Natural killer cell (primary cell): ENCODE measurements at regions not wholly inside any gene's neighbourhood (a gene's known extent, or its start where the extent isn't known, plus 50 kb on each side); places are given as distances from the start of the nearest gene placed in this dataset.

ENCODE experiments used
- ATAC-seq, 3 donors: fragments of 150-1000 bp in 2 of 3; fragments of 200-7000 bp in 1 of 3; cut with Tn5 transposase; 1 replicate in 1 of 3; 2 replicates in 2 of 3; pipeline ENCODE4 v1.10.0; 2021; ENCODE audit warnings: mild to moderate bottlenecking in 2 of 3, moderate library complexity in 2 of 3
- DNase-seq, 2 donors: peaks; one replicate each; pipeline versions ENCODE4 v3.0.0 to v3.0.0-alpha.2; 2013 to 2021; ENCODE audit warnings: mixed read lengths in 1 of 2
- H3K27ac ChIP-seq: one replicate; pipeline ENCODE4 v1.5.1; 2013; ENCODE audit warnings: mild to moderate bottlenecking, low read length
- H3K27me3 ChIP-seq: one replicate; pipeline ENCODE4 v1.6.1; 2013; ENCODE audit warnings: low read length; ENCODE audit not compliant: control insufficient read depth, insufficient read depth
- H3K36me3 ChIP-seq: one replicate; pipeline ENCODE4 v1.6.1; 2013; ENCODE audit warnings: low read length; ENCODE audit not compliant: control insufficient read depth, insufficient read depth
- H3K4me1 ChIP-seq: one replicate; pipeline ENCODE4 v1.6.1; 2013; ENCODE audit warnings: low read length; ENCODE audit not compliant: control insufficient read depth, insufficient read depth
- H3K4me3 ChIP-seq: one replicate; pipeline ENCODE4 v1.5.1; 2013; ENCODE audit warnings: low read length
- H3K9me3 ChIP-seq: one replicate; pipeline ENCODE4 v1.6.1; 2013; ENCODE audit warnings: low read length; ENCODE audit not compliant: control insufficient read depth, insufficient read depth
- H3K27ac Mint-ChIP-seq, 2 donors: one replicate each; pipeline ENCODE4 v1.8.0; 2022; ENCODE audit warnings: mild to moderate bottlenecking in 2 of 2, mixed read lengths in 2 of 2, moderate library complexity in 1 of 2
- H3K27me3 Mint-ChIP-seq, 2 donors: one replicate each; pipeline ENCODE4 v1.8.0; 2022; ENCODE audit warnings: low read depth in 2 of 2, mixed read lengths in 2 of 2
- H3K36me3 Mint-ChIP-seq: one replicate; pipeline ENCODE4 v1.8.0; 2022; ENCODE audit warnings: mixed read lengths
- H3K4me1 Mint-ChIP-seq, 2 donors: one replicate each; pipeline ENCODE4 v1.8.0; 2022; ENCODE audit warnings: mixed read lengths in 2 of 2
- H3K4me3 Mint-ChIP-seq: one replicate; pipeline ENCODE4 v1.8.0; 2022; ENCODE audit warnings: mild to moderate bottlenecking, moderate library complexity, mixed read lengths
- H3K9me3 Mint-ChIP-seq, 2 donors: one replicate each; pipeline ENCODE4 v1.8.0; 2022; ENCODE audit warnings: mixed read lengths in 2 of 2
- WGBS: methylation state at CpG from one replicate; pipeline ENCODE4 v1.1.7; 2013; ENCODE audit warnings: missing lambda C conversion rate; ENCODE audit not compliant: insufficient coverage; 5-methylcytosine and 5-hydroxymethylcytosine counted together
- intact Hi-C: fragments of 100-400 bp; cut with micrococcal nuclease; formaldehyde crosslinking; loops from one replicate; pipeline ENCODE4 v1.14.2; 2022
- TF ChIP-seq, protein P1 (sequence below): fragments of 200-600 bp; IDR thresholded peaks from one replicate; pipeline ENCODE4 v1.8.0; 2022; ENCODE audit warnings: antibody characterized with exemption

GRCh38 chr14:23776296-23776695, 140.1 kb downstream of the DHRS2 start:
- H3K27me3 ChIP-seq = peaks cover 8% of the 10 kb centered on the region
- H3K4me1 Mint-ChIP-seq = no peaks in the 10 kb centered on the region
- intact Hi-C loops = no loop called here
- ATAC-seq (peak in 1 of 3 donors; percentile 21), DNase-seq (no peak)
- H3K36me3 ChIP-seq = no peaks in the 10 kb centered on the region
- H3K4me3 Mint-ChIP-seq = no peak overlapping the region
- no peaks in the 10 kb centered on the region for H3K9me3 Mint-ChIP-seq
- H3K27ac Mint-ChIP-seq = no peak overlapping the region
- H3K4me1 ChIP-seq = no peaks in the 10 kb centered on the region
- no peak overlapping the region for H3K27ac ChIP-seq
- WGBS = 77% methylated on average over 3 of the region's 4 CpGs
- H3K4me3 ChIP-seq = no peak overlapping the region
- H3K36me3 Mint-ChIP-seq = no peaks in the 10 kb centered on the region
- H3K27me3 Mint-ChIP-seq = peaks cover 18 to 53% of the 10 kb centered on the region in 2 donors
- TF ChIP-seq, protein P1, sequence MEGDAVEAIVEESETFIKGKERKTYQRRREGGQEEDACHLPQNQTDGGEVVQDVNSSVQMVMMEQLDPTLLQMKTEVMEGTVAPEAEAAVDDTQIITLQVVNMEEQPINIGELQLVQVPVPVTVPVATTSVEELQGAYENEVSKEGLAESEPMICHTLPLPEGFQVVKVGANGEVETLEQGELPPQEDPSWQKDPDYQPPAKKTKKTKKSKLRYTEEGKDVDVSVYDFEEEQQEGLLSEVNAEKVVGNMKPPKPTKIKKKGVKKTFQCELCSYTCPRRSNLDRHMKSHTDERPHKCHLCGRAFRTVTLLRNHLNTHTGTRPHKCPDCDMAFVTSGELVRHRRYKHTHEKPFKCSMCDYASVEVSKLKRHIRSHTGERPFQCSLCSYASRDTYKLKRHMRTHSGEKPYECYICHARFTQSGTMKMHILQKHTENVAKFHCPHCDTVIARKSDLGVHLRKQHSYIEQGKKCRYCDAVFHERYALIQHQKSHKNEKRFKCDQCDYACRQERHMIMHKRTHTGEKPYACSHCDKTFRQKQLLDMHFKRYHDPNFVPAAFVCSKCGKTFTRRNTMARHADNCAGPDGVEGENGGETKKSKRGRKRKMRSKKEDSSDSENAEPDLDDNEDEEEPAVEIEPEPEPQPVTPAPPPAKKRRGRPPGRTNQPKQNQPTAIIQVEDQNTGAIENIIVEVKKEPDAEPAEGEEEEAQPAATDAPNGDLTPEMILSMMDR = no peak
- no peaks in the 10 kb centered on the region for H3K9me3 ChIP-seq

GRCh38 chr14:23785208-23785607, 149.0 kb downstream of the DHRS2 start:
- Mint-ChIP-seq H3K27me3 (peaks cover 21 to 62% of the 10 kb centered on the region in 2 donors), H3K36me3 (no peaks in the 10 kb centered on the region), H3K4me1 (no peaks in the 10 kb centered on the region), H3K27ac (no peak overlapping the region), H3K4me3 (no peak overlapping the region), H3K9me3 (no peaks in the 10 kb centered on the region)
- Histone ChIP-seq H3K36me3 (no peaks in the 10 kb centered on the region), H3K27me3 (no peaks in the 10 kb centered on the region), H3K9me3 (no peaks in the 10 kb centered on the region), H3K27ac (no peak overlapping the region), H3K4me3 (no peak overlapping the region), H3K4me1 (no peaks in the 10 kb centered on the region)
- ATAC-seq (no peak), DNase-seq (no peak)
- intact Hi-C loops = no loop called here
- TF ChIP-seq, protein P1 = no peak
- WGBS = 96% methylated on average over 1 of the region's 1 CpG

- Mint-ChIP-seq H3K9me3 (no peaks in the 10 kb centered on the region), H3K4me3 (no peak overlapping the region), H3K27ac (no peak overlapping the region), H3K27me3 (peaks cover 16 to 50% of the 10 kb centered on the region in 2 donors), H3K4me1 (no peaks in the 10 kb centered on the region), H3K36me3 (no peaks in the 10 kb centered on the region)
- ATAC-seq = no peak
- H3K27ac ChIP-seq = no peak overlapping the region
- DNase-seq = no peak
- intact Hi-C loops = no loop called here
- WGBS = 86% methylated on average over 1 of the region's 1 CpG
- no peaks in the 10 kb centered on the region for H3K4me1 ChIP-seq
- TF ChIP-seq, protein P1 = no peak
- no peak overlapping the region for H3K4me3 ChIP-seq
- peaks cover 2% of the 10 kb centered on the region for H3K27me3 ChIP-seq
- H3K36me3 ChIP-seq = no peaks in the 10 kb centered on the region
- no peaks in the 10 kb centered on the region for H3K9me3 ChIP-seq
Measured at GRCh38 chr14:23787436-23787835, 151.3 kb downstream of the DHRS2 start.

GRCh38 chr14:23789696-23790095, 153.5 kb downstream of the DHRS2 start:
- Histone ChIP-seq H3K9me3 (no peaks in the 10 kb centered on the region), H3K27me3 (peaks cover 2% of the 10 kb centered on the region), H3K4me1 (no peaks in the 10 kb centered on the region), H3K27ac (no peak overlapping the region), H3K4me3 (no peak overlapping the region), H3K36me3 (no peaks in the 10 kb centered on the region)
- intact Hi-C loops = no loop called here
- no peak for DNase-seq
- Mint-ChIP-seq H3K27me3 (peaks cover 22 to 34% of the 10 kb centered on the region in 2 donors), H3K27ac (no peak overlapping the region), H3K36me3 (no peaks in the 10 kb centered on the region), H3K4me1 (no peaks in the 10 kb centered on the region), H3K4me3 (no peak overlapping the region), H3K9me3 (no peaks in the 10 kb centered on the region)
- no CpG with 5 or more reads among the region's 1 CpG for WGBS
- TF ChIP-seq, protein P1 = no peak
- ATAC-seq = no peak
